Middle frontal gyrus (tissue), 1 donor: ENCODE measurements at regions not wholly inside any gene's neighbourhood (a gene's known extent, or its start where the extent isn't known, plus 50 kb on each side); places are given as distances from the start of the nearest gene placed in this dataset.
A peak's percentile ranks its signal among the peaks of the same experiment; 100 is the strongest.
"Not testable (repeated sequence)": the region's sequence is repeated elsewhere in the genome, so short reads cannot be mapped to it uniquely, and the experiment has no call there.

Source experiments
- DNase-seq: peaks from one replicate; pipeline ENCODE4 v3.0.0-alpha.2; 2015; ENCODE audit warnings: low spot score; ENCODE audit errors: extremely low spot score

DNA sequence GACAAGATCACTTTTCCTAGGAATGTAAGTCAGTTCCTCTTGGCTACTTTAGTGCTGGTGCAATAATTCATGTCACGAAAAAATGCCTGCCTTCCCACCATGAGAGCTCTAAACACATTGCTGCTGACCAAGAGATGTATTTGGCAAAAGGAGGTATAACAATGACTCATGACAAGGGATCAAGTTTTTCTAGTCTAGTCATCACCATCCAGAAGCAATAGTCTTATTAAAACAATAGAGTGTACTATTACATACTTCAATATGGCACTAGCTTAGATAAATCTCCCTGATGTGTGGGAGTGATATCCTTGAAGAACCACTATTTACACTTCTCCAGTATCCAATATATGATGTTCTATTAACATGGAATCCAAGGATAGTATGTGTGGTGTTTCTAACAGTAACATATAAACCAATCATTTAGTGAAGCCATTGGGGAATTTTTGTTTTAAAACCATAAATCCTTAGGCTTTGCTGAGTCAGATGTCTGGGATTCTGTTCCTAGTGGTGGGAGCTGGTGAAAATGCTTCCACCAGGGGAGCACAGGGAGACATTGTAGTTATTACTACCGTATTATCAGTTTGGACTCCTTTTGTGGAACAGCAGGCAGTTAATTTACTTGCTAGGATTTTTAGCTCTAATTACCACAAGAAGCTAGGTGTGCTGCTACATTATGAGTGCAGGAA lies 1387.5 kb downstream of the LRFN5 start:
- no peak for DNase-seq

DNA sequence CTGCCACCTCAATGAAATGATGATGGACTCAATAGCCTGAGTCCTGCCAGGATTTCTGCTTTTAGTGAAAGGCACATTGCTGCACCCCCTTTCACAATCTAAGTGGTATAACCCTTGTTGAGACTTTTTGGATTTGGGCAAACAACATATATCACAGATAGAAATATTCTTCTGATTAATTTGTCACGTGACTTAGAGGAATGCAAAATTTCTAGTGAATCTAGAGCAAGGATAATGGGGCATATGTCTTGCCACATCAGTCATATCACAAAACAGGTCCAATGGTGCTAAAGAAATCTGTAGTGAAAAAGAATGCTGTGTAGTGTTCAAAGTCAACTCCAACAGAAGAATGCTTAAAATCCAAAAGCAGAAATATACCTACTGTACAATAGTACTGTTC lies 1386.3 kb downstream of the LRFN5 start:
- DNase-seq: no peak

DNA sequence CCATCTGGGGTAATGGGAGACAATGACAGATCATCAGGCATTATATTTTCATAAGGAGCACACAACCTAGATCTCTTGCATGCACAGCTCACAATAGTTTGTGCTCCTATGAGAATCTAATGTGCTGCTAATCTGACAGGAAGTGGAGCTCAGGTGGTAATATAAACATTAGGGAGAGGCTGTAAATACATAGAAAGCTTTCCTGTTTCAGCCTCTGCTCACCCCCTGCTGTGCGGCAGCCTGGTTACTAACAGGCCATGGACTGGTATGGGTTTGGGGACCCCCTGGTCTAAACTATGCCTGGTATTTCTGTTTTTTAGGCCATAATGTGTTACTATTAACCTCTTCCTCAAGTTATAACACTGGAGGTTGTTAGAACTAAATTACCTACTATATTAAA lies 1373.7 kb downstream of the LRFN5 start:
- DNase-seq: no peak

DNA sequence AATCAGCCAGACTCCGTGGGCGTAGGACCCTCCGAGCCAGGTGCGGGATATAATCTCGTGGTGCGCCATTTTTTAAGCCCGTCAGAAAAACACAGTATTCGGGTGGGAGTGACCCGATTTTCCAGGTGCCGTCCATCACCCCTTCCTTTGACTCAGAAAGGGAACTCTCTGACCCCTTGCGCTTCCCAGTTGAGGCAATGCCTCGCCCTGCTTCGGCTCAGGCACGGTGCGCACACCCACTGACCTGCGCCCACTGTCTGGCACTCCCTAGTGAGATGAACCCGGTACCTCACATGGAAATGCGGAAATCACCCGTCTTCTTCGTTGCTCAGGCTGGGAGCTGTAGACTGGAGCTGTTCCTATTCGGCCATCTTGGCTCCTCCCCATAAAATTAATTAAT lies 1366.5 kb downstream of the LRFN5 start:
- DNase-seq: not testable (repeated sequence)

DNA sequence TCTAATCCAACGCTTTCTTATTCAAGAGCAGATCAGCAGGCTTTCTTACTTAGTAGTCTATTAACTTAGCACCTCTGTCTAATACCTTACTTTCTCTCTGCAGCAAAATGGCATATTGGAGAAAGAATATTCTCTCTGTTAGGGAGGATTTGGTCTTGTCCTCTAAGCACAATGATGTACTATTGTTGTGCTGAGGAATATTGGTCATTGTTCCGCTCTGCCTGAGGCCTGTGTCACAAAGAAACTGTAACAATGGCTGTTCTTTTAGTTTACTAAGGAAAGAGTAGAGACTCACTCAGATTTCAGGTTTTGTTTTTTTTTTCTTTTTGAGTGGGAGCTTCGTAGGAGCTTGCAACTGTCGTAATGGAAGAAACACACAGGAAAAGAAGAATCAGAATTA lies 1358.8 kb downstream of the LRFN5 start:
- no peak for DNase-seq

DNA sequence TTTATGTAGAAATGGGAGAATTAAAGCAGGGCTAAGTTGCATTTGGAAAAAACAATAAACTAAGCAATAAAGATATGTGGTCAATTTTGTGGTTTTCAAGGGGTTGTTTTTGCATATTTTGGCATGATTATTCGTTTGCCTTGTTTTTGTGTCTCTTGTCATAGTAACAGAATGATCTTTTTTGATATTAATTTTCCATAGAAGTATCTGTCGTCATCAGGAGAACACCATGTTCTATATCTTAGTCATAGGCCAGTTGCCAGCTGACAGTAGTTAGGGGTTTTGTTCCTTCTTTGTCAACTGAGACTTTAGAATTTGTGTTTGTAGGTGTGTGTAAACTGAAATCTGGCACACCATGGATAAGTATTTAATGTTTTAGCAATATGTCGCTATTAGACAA lies 1354.8 kb downstream of the LRFN5 start:
- no peak for DNase-seq

DNA sequence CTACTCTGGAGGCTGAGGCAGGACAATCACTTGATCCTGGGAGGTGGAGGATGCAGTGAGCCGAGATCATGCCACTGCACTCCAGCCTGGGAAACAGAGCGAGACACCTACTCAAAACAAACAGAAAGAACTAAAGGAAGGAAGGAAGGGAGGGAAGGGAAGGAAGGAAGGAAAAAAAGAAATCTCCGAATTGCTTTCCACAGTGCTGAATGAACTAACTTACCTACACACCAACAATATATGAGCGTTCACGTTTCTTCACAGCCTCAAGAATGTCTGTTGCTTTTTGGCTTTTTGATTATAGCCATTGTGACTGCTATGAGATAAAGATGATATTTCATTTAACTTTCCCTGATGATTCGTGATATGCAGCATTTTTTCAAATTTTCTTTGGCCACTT lies 1343.7 kb downstream of the LRFN5 start:
- no peak for DNase-seq

DNA sequence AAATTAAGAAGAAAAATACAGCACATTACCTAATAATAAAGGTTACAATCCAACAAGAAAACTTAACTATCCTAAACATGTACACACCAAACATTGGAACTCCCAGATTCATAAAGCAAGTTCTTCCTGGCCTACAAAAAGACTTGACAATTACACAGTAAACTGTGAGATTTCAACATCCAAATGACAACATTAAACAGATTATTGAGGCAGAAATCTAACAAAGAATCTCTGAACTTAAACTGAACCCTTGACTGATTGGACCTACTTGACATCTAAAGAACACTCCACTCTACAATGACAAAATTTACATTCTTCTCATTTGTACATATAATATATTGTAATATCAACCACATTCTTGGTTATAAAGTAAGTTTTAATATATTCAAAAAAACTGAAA lies 1341.3 kb downstream of the LRFN5 start:
- no peak for DNase-seq

DNA sequence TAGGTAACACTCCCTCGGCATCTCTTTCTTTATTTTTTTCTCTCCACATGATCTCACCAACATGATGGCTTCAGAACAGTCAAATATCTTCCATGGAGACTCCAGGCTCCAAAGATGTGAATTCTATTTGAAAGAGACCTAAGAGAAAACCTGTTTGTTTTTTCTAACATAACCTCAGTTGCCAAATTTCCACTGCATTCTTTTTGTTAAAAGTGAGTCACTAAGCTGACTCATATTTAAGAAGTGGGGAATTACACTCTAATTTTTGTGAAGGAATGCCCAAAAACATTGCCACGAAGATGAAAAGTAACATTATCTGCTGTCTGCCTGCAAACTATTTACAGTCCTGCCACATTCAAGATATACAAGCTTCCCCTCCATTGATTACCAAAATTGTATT lies 1337.6 kb downstream of the LRFN5 start:
- no peak for DNase-seq

DNA sequence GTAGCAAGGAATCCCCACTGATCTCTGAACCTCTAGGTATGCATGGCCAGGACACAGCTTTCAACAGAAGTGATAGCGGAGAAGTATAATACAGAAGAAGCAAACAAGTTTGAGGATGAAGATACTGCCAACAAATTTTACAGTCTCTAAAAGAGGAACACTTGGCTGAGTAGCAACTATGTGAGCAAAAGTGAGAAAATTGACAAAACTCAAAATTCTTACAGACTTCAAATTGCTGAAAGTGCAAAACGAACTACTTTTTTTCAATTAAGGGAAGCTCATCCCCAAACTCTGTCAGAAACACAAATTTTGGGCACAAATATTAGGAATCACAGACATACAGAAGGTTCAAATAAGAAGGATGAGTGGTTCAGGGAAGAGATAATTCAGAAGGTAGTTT lies 1324.6 kb downstream of the LRFN5 start:
- no peak for DNase-seq

DNA sequence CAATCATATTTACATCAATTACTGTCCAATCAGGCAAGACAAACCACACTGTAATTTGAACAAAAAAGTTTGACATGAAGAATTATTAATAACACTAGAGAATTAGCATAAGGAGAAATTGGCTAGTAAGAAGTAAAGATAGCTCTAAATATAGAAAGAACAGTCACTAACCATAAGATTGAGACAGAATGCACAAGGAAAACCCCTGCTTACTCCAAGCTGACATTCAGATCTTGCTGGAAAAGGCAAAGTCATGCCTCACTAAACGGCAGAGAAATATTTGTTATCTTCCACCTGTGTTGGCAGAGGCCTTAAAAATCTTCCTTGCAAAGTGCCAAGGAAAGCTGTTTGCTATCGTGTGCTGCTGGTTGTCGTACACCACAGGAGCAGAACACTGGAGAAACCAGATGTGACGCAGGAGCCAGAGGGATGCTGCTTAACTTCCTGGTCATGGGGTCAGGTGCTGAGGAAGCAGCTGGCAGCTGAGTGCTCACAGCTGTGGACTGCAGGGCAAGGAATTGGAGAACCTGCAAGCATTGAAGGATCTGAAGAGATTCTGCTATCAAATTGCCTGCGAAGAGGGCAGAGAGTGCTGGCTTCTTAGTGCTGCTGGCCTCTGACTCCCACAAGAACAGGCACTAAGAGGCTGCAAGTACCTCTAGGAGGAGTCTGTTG lies 1323.3 kb downstream of the LRFN5 start:
- DNase-seq: no peak

DNA sequence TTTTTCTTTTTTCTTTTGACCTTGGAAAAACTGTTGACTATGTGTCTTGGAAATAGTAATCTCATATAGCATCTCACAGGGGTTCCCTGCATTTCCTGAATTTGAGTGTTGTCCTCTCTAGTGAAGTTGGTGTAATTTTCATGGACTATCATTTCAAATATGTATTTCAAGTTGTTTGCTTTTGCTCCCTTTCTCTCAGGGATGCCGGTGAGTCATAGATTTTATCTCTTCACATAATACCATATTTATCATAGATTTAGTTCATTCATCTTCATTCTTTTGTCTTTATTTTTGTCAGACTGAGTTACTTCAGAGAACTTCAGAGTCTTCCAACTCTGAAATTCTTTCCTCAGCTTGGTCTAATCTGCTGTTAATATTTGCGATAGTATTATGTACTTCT lies 1320.6 kb downstream of the LRFN5 start:
- no peak for DNase-seq

DNA sequence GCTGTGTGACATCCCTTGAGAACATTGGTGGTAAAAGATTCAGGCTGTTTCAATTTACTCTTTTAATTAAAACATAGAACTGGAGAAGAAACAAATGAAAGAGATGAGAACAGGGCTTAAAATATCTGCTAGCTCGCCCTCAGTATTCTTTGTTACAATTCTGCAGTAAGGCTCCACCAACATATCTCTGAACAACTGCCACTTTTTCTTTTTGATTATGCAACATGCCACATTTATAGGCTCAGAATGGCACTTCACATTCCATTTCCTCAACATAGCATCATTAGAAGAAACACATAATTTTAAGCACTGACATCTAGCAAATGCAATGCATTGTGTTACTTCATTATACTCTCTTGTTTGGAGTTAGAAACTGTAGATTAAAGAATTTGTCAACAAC lies 1315.2 kb downstream of the LRFN5 start:
- peak; percentile 39 for DNase-seq

DNA sequence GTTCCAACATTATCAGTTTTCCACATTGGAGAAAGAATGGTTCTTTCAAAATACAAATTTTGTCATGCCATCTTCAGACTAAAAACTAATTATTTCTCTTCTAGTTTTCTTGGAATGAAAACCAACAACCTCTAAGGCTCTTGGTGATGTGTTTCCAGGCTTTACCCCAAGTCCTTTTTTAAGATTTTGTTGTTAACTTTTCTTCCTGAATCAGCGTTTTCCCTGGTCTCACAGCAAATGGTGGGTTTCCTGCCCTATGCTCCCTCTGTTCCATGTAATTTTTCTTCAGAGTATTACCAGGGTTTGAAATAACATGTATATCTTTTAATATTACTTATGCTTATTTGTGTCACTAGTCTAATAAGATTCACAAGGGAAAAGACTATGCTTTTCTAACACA lies 1311.9 kb downstream of the LRFN5 start:
- no peak for DNase-seq

DNA sequence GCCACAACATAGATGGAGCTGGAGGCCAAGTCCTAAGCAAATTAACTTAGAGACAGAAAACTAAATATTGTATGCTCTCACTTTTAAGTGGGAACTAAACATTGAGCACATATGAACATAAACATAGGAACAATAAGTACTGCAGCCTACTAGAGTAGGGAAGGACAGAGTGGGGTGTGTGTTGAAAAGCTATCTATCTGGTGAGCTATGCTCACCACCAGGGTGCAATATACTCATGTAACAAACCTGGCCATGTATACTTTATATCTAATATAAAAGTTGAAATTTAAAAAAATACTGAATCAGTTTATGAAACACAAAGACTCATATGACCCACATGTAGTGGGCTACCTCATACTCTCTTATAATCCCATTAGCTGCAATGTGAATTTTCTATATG lies 1305.0 kb downstream of the LRFN5 start:
- DNase-seq: no peak

DNA sequence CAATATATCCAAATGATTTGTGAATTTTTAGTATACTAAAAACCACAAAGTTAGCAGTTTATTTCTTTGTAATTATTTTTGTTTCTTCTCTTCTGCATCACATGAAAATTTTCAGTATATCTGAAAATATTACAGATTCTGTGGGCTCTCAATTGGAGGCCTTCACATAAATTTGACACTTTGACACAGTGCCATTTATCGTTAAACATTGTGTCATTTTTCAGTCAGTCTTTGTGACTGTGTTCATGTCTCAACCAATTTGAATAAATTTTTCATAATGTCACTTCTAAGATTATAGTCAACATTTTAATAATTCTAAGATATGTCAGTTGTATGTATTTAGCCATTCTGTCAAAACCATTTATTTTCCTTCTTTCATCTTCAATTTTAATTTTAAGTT lies 1303.0 kb downstream of the LRFN5 start:
- DNase-seq: no peak

DNA sequence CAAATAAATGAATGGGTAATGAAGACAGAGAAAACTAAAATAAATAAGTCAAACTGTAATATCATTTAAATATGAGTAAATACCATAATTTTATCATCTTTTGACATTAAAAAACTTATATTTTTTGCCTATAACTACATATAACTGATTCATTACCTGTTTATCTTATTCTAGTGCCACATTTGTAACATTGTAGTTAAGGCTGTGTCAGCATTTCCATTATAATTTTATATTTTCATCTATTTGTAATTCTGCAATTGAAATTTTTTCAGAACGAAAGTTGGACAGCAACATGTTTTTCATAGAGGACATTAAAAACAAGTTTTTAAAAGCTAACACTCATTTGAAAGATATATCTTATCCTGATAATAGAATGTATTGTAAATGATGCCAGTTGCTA lies 1286.5 kb downstream of the LRFN5 start:
- no peak for DNase-seq

DNA sequence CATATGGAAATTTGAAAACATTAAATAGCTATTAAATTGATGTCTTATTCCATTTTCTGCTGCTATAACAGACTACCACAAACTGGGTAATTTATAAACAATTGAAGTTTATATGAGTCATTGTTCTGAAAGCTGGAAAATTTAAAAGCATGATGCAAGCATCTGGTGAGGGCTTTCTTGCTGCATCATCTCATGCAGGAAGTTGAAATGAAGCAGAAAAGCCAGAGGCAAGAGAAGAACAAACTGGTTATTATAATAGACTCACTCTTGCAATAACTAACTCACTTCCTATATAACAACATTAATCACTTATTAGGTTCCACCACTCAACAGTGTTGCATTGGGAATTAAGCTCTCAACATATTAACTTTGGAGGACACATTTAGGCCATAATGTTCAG lies 1277.4 kb downstream of the LRFN5 start:
- DNase-seq: no peak

DNA sequence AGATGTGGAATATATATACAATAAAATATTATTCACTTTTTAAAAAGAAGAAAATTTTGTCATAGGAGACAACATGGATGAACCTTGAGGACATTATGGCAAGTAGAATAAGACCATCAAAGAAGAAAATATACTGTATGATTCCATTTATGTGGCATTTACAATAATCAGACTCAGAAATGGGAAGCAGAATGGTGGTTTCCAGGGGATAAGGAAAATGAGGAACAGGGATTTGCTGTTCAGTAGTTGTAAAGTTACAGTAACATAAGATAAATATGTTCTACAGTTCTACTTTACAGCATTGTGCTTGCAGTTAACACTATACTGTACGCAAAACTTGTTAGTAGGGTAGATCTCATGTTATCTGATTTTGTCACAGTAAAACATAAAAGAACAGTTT lies 1271.0 kb downstream of the LRFN5 start:
- DNase-seq: no peak

DNA sequence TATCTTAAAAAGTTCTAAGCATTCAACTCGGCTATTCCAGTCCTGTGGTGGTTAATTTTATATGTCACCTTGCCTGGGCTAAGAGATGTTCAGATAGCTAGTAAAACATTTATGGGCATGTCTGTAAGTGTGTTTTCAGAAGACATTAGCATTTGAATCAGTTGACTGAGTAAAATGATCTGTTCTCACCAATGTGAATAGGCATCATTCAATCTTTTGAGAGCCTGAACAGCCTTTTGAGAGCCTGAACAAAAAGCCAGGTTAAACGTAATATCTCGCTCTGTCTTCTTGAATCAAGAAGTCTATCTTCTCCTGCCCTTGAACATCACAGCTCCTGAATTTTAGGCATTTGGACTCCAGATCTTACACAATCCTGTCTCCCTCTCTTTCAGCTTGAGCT lies 1266.1 kb downstream of the LRFN5 start:
- no peak for DNase-seq

DNA sequence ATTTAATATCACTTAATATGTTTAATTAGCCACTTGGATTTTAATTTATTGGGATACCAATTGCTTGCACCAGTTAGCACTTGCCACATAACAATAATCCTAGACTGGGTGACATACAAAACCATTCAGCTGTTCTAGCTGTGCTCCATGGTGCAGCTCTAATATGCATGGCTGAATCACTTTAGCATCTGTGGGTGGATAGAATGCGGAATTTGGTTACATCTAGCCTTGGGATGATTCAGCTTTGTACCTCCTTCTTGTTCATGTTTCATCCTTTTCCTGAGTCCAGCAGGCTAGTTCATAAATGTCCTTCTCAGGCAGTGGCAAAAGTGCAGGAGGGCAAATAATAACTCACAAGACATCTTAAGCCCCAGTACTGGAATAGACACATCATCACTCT lies 1263.0 kb downstream of the LRFN5 start:
- no peak for DNase-seq

DNA sequence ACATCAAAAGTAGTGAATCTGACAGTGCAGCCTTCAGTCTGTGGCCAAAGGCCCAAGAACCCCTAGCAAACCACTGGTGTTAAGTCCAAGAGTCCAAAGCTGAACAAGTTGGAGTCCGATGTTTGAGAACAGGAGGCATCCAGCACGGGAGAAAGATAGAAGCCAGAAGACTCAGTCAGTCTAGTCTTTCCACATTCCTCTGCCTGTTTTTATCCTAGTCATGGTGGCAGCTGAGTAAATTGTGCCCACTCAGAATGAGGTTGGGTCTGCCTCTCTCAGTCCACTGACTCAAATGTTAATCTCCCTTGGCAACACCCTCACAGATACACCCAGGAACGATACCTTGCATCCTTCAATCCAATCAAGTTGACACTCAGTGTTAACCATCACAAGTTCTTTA lies 1255.4 kb downstream of the LRFN5 start:
- no peak for DNase-seq

DNA sequence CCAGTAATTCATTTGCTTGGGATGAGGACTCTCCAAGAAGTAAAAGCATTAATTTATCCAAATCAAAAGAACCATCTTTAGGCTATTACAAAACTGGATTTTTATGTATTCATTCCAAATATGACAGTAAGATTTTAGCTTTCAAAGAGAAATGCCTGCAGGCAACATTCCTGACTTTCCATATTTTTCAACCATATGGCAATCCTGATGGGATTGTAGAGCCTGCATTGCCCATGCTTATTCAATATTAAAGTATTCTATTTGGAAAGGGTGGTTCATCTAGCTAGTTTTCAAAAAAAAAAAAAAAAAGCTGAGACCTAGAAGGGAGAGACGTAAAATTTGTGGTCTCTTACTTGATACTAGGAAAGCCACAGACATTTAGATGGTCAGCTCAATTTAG lies 1253.7 kb downstream of the LRFN5 start:
- no peak for DNase-seq
